ENCODE measurements at regions not wholly inside any gene's neighbourhood (a gene's known extent, or its start where the extent isn't known, plus 50 kb on each side); places are given as distances from the start of the nearest gene placed in this dataset.

DNA sequence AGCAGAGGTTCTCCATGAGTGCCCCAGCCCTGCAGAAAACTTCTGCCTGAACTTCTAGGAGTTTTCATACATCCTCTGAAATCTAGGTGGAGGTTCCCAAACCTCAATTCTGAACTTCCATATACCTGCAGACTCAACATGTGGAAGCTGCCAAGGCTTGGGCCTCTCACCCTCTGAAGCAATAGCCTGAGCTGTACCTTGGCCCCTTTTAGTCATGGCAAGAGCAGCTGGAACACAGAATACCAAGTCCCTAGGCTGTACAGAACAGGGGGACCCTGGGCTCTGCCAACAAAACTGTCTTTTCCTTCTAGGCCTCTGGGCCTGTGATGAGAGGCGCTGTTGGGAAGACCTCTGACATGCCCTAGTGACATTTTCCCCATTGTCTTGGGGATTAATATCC, 494.3 kb upstream of the FOXG1 start:
- no peak overlapping the region for H3K4me3 ChIP-seq (ENCODE audit: low read length)
- H2AFZ ChIP-seq (ENCODE audit: low read depth, low read length): no peak overlapping the region
- no peak for TF ChIP-seq REST (IDR thresholded peaks at IDR 0.05; ENCODE audit: borderline replicate concordance)
- TF ChIP-seq MXI1 (conservative IDR thresholded peaks at IDR 0.05; ENCODE audit: poor library complexity, severe bottlenecking): no peak
- no peak for TF ChIP-seq EZH2 (IDR thresholded peaks at IDR 0.05; ENCODE audit: borderline replicate concordance, insufficient read depth, low read length, poor library complexity, severe bottlenecking)
- no peak for TF ChIP-seq TAF1 (IDR thresholded peaks at IDR 0.05; ENCODE audit: low read depth)
- no peak for TF ChIP-seq SMC3 (conservative IDR thresholded peaks at IDR 0.05; ENCODE audit: poor library complexity)
- TF ChIP-seq RAD21 (conservative IDR thresholded peaks at IDR 0.05): no peak
- TF ChIP-seq POLR2AphosphoS5 (IDR thresholded peaks at IDR 0.05): no peak
- TF ChIP-seq CTCF (IDR thresholded peaks at IDR 0.05; ENCODE audit: poor library complexity, severe bottlenecking): no peak
- no peak for TF ChIP-seq EP300 (conservative IDR thresholded peaks at IDR 0.05; ENCODE audit: poor library complexity, severe bottlenecking)
- no peaks in the 10 kb centered on the region for H4K20me1 ChIP-seq (ENCODE audit: insufficient read depth)
- no peak overlapping the region for H3K4me2 ChIP-seq (ENCODE audit: low read length)
- no peak overlapping the region for H3K9ac ChIP-seq (ENCODE audit: low read length)
- H3K79me2 ChIP-seq (replicated peaks; ENCODE audit: insufficient read depth, low read length): no peaks in the 10 kb centered on the region
- H3K27me3 ChIP-seq (ENCODE audit: insufficient read depth, low read depth, low read length): no peaks in the 10 kb centered on the region
- no peaks in the 10 kb centered on the region for H3K9me3 ChIP-seq (ENCODE audit: low read length)
- no peaks in the 10 kb centered on the region for H3K36me3 ChIP-seq (ENCODE audit: insufficient read depth, low read length)
- H3K27ac ChIP-seq (ENCODE audit: low read length): no peak overlapping the region
- no peaks in the 10 kb centered on the region for H3F3A ChIP-seq (ENCODE audit: insufficient read depth, low read length, poor library complexity, severe bottlenecking)
- H3K9me2 ChIP-seq (ENCODE audit: insufficient read depth, low read length): no peaks in the 10 kb centered on the region

GRCh38 chr14:28280530-28280929, 486.1 kb upstream of the FOXG1 start:
- Histone ChIP-seq H3K4me3 (ENCODE audit: low read length) (no peak overlapping the region), H3K9me3 (ENCODE audit: low read length) (no peaks in the 10 kb centered on the region), H3K27me3 (ENCODE audit: insufficient read depth, low read depth, low read length) (no peaks in the 10 kb centered on the region), H3K9me2 (ENCODE audit: insufficient read depth, low read length) (no peaks in the 10 kb centered on the region), H3K4me2 (ENCODE audit: low read length) (no peak overlapping the region), H3F3A (ENCODE audit: insufficient read depth, low read length, poor library complexity, severe bottlenecking) (no peaks in the 10 kb centered on the region), H3K27ac (ENCODE audit: low read length) (no peak overlapping the region), H3K9ac (ENCODE audit: low read length) (no peak overlapping the region), H3K79me2 (replicated peaks; ENCODE audit: insufficient read depth, low read length) (no peaks in the 10 kb centered on the region), H2AFZ (ENCODE audit: low read depth, low read length) (no peak overlapping the region), H4K20me1 (ENCODE audit: insufficient read depth) (no peaks in the 10 kb centered on the region), H3K36me3 (ENCODE audit: insufficient read depth, low read length) (no peaks in the 10 kb centered on the region)
- TF ChIP-seq REST (IDR thresholded peaks at IDR 0.05; ENCODE audit: borderline replicate concordance) (no peak), TAF1 (IDR thresholded peaks at IDR 0.05; ENCODE audit: low read depth) (no peak), EP300 (conservative IDR thresholded peaks at IDR 0.05; ENCODE audit: poor library complexity, severe bottlenecking) (no peak), RAD21 (conservative IDR thresholded peaks at IDR 0.05) (no peak), POLR2AphosphoS5 (IDR thresholded peaks at IDR 0.05) (no peak), CTCF (IDR thresholded peaks at IDR 0.05; ENCODE audit: poor library complexity, severe bottlenecking) (no peak)
